Breast epithelium (tissue), 4 donors: ENCODE measurements at regions not wholly inside any gene's neighbourhood (a gene's known extent, or its start where the extent isn't known, plus 50 kb on each side); places are given as distances from the start of the nearest gene placed in this dataset.

Experiments
- DNase-seq, 2 donors: peaks; one replicate each; pipeline ENCODE4 v3.0.0-alpha.2; 2019; ENCODE audit warnings: low spot score in 2 of 2
- H3K27ac ChIP-seq, 2 donors: fragments of 200-600 bp; sonication (generic) in 1 of 2; one replicate each; pipeline ENCODE4 v1.5.1; 2016 to 2019; ENCODE audit warnings: mild to moderate bottlenecking in 1 of 2
- H3K27me3 ChIP-seq, 2 donors: fragments of 200-600 bp; sonication (generic) in 1 of 2; one replicate each; pipeline versions ENCODE4 v1.5.1 to v1.6.0; 2017 to 2019; ENCODE audit warnings: control low read depth in 1 of 2, mild to moderate bottlenecking in 1 of 2
- H3K36me3 ChIP-seq: fragments of 200-600 bp; one replicate; pipeline ENCODE4 v1.5.1; 2019
- H3K4me1 ChIP-seq, 2 donors: fragments of 200-600 bp; sonication (generic); one replicate each; pipeline ENCODE4 v1.5.1; 2016 to 2019; ENCODE audit warnings: control low read depth in 1 of 2
- H3K4me3 ChIP-seq, 3 donors: fragments of 200-600 bp; sonication (generic); 1 replicate in 2 of 3; 2 replicates in 1 of 3; pipeline ENCODE4 v1.5.1; 2016 to 2019; ENCODE audit warnings: mild to moderate bottlenecking in 3 of 3, moderate library complexity in 2 of 3
- H3K9me3 ChIP-seq, 2 donors: fragments of 200-600 bp; sonication (generic) in 1 of 2; one replicate each; pipeline ENCODE4 v1.5.1; 2016 to 2019; ENCODE audit warnings: control low read depth in 1 of 2
- POLR2A ChIP-seq: fragments of 450-650 bp; IDR thresholded peaks from one replicate; pipeline ENCODE4 v1.6.1; 2016; ENCODE audit warnings: antibody characterized with exemption, mild to moderate bottlenecking, moderate library complexity
- POLR2AphosphoS5 ChIP-seq, 3 donors: sonication (generic); formaldehyde crosslinking; IDR thresholded peaks; one replicate each; pipeline ENCODE4 v1.6.1; 2017; ENCODE audit warnings: antibody characterized with exemption in 3 of 3
- intact Hi-C: fragments of 100-400 bp; cut with DNase I; formaldehyde crosslinking; loops from one replicate; pipeline ENCODE4 v1.15.1; 2023; ENCODE audit warnings: low total_unique reads
- TF ChIP-seq, protein P1 (sequence below), 3 donors: fragments of 450-650 bp; IDR thresholded peaks; one replicate each; pipeline ENCODE4 v1.5.1; 2016 to 2017; ENCODE audit warnings: antibody characterized with exemption in 3 of 3, mild to moderate bottlenecking in 3 of 3, moderate library complexity in 3 of 3

DNA sequence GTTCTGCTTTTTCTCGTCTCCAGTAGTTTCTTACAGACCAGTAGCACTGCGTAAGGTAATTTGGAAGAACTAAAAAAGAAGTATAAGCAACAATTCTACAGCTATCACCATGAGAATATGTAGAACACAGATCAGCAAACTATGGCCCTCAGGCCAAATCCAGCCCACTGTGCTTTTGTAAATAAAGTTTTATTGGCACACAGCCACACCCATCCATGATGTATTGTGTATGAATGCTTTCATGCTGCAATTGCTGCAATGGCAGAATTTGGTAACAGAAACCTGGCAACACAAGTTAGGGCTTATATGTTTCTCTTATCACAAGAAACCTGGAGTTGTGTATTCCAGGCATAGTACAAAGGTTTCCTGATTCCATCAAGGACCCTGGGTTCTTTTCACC is 386.8 kb upstream of the TSHZ2 start:
- no peaks in the 10 kb centered on the region for H3K4me1 ChIP-seq
- intact Hi-C loops: no loop called here
- no peak for DNase-seq

DNA sequence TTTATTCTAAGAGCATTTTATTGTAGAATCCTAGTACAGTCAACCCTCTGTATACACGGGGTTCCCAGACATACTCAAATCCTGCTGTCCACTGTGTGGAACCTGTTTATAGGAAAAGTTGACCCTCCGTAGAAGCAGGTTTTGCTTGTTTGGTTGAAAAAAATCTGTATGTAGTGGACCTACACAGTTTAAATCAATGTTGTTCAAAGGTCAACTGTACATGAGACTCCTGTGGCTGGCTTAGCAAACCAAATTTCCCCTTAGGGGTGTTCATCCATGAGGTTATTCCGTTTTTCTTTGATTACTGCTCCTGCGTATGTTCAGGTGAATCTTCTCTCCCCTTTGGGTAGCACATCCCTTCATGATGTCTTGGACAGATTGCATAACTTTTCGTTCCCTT is 387.0 kb upstream of the ZFP64 start:
- Histone ChIP-seq H3K9me3 (no peaks in the 10 kb centered on the region), H3K4me1 (no peaks in the 10 kb centered on the region), H3K4me3 (no peak overlapping the region), H3K36me3 (no peaks in the 10 kb centered on the region), H3K27me3 (no peaks in the 10 kb centered on the region), H3K27ac (no peak overlapping the region)
- intact Hi-C loops: no loop called here
- DNase-seq: no peak
- no peak for TF ChIP-seq POLR2A
- TF ChIP-seq, protein P1, sequence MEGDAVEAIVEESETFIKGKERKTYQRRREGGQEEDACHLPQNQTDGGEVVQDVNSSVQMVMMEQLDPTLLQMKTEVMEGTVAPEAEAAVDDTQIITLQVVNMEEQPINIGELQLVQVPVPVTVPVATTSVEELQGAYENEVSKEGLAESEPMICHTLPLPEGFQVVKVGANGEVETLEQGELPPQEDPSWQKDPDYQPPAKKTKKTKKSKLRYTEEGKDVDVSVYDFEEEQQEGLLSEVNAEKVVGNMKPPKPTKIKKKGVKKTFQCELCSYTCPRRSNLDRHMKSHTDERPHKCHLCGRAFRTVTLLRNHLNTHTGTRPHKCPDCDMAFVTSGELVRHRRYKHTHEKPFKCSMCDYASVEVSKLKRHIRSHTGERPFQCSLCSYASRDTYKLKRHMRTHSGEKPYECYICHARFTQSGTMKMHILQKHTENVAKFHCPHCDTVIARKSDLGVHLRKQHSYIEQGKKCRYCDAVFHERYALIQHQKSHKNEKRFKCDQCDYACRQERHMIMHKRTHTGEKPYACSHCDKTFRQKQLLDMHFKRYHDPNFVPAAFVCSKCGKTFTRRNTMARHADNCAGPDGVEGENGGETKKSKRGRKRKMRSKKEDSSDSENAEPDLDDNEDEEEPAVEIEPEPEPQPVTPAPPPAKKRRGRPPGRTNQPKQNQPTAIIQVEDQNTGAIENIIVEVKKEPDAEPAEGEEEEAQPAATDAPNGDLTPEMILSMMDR (IDR thresholded peaks at IDR 0.05): no peak
- no peak for TF ChIP-seq POLR2AphosphoS5 (IDR thresholded peaks at IDR 0.05)

More for the DNA sequence above, 386.8 kb upstream of the TSHZ2 start:
- no peaks in the 10 kb centered on the region for H3K36me3 ChIP-seq
- no peak overlapping the region for H3K27ac ChIP-seq
- TF ChIP-seq POLR2A: no peak
- no peak overlapping the region for H3K4me3 ChIP-seq
- H3K27me3 ChIP-seq: no peaks in the 10 kb centered on the region
- H3K9me3 ChIP-seq: no peaks in the 10 kb centered on the region

DNA sequence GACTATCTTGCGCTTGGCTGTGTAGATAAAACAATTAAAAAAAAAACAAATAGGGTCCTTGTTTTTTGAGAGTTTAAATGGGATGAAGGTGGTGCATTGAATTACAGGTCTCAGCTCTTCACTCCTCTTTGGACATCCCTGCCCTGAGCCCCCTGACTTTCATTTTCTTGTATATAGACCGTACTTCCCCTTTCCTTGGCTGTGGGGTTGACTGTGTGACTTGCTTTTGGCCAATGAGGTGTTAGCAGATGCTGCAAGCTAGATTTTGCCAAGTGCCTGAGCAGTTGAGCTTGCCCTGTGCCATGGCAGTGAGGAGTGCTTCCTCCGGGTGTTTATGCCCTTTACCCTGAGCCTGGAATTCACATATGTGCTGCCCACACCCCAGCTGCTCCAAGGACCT is 386.1 kb upstream of the ZFP64 start:
- H3K27me3 ChIP-seq: no peaks in the 10 kb centered on the region
- intact Hi-C loops: no loop called here
- no peaks in the 10 kb centered on the region for H3K36me3 ChIP-seq
- DNase-seq: no peak
- no peak overlapping the region for H3K27ac ChIP-seq
- no peak for TF ChIP-seq POLR2AphosphoS5 (IDR thresholded peaks at IDR 0.05)
- no peak for TF ChIP-seq POLR2A
- TF ChIP-seq, protein P1 (IDR thresholded peaks at IDR 0.05): no peak
- no peaks in the 10 kb centered on the region for H3K4me1 ChIP-seq
- no peaks in the 10 kb centered on the region for H3K9me3 ChIP-seq
- no peak overlapping the region for H3K4me3 ChIP-seq

DNA sequence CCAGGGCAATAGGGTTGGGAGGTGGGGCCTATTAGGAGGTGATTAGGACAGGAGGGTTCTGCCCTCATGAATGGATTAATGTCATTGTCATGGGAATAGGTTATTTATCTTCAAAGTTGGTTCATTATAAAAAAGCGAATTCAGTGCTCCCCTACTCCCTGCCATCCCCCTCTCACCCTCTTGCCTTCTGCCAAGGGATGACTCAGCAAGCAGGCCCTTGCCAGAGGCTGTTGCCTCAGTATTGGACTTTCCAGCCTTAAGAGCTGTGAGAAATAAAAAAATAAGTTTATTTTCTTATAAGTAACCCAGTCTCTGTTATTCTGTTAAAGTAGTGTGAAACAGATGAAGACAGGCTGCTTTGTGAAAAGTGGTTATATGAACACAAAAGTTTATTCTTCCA is 381.1 kb upstream of the ZFP64 start:
- H3K9me3 ChIP-seq: no peaks in the 10 kb centered on the region
- intact Hi-C loops: no loop called here

DNA sequence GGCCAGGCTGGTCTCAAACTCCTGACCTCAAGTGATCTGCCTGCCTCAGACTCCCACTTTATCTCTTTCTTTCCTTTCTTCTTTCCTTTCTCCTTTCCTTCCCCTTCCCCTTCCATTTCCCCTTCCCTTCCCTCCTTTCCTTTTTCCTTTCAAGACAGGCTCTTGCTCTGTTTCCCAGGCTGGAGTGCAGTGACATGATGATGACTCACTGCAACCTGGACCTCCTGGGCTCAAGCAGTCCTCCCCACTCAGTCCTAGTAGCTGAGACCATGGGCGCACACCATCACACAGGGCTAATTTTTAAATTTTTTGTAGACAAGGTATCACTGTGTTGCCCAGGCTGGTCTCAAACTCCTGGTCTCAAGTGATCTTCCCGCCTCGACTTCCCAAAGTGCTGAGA is 377.6 kb upstream of the ZFP64 start:
- no peak overlapping the region for H3K4me3 ChIP-seq
- TF ChIP-seq, protein P1 (IDR thresholded peaks at IDR 0.05): no peak
- TF ChIP-seq POLR2AphosphoS5 (IDR thresholded peaks at IDR 0.05) (no peak), POLR2A (no peak)
- no peak overlapping the region for H3K27ac ChIP-seq
- DNase-seq: no peak
- intact Hi-C loops: no loop called here
- no peaks in the 10 kb centered on the region for H3K27me3 ChIP-seq
- H3K4me1 ChIP-seq: no peaks in the 10 kb centered on the region
- H3K9me3 ChIP-seq: no peaks in the 10 kb centered on the region
- no peaks in the 10 kb centered on the region for H3K36me3 ChIP-seq

More for the DNA sequence above, 381.1 kb upstream of the ZFP64 start:
- no peak for DNase-seq
- Histone ChIP-seq H3K27ac (no peak overlapping the region), H3K27me3 (no peaks in the 10 kb centered on the region), H3K4me3 (no peak overlapping the region), H3K36me3 (no peaks in the 10 kb centered on the region), H3K4me1 (no peaks in the 10 kb centered on the region)
- TF ChIP-seq POLR2A (no peak), POLR2AphosphoS5 (IDR thresholded peaks at IDR 0.05) (no peak)

DNA sequence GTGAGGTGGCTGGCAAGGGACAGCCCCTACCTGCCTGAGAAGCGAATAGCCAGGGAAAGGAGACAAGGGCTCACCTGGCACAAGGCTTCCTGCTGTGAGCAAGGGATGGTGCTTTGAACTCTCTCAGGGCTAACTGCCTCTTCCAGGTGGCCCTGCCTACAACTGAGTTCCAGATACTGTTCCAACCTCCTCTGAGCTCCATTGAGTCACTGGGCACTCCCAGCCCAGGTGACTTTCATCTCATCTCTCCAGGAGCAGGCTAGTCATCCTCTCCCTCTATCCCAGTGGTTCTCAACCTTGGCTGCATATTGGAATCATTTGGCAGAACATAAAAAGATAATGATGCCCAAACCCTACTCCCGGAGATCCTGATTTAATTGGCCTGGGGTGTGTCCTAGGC is 374.0 kb upstream of the ZFP64 start:
- H3K36me3 ChIP-seq: no peaks in the 10 kb centered on the region
- H3K9me3 ChIP-seq: peaks cover 0 to under 1% of the 10 kb centered on the region in 2 donors
- H3K4me1 ChIP-seq: no peaks in the 10 kb centered on the region
- no peak for DNase-seq
- no peaks in the 10 kb centered on the region for H3K27me3 ChIP-seq
- intact Hi-C loops: no loop called here
- TF ChIP-seq POLR2AphosphoS5 (IDR thresholded peaks at IDR 0.05) (no peak), POLR2A (no peak)
- TF ChIP-seq, protein P1 (IDR thresholded peaks at IDR 0.05): no peak
- H3K27ac ChIP-seq: no peak overlapping the region
- no peak overlapping the region for H3K4me3 ChIP-seq
